Fibroblast of lung (primary cell): ENCODE measurements at regions not wholly inside any gene's neighbourhood (a gene's known extent, or its start where the extent isn't known, plus 50 kb on each side); places are given as distances from the start of the nearest gene placed in this dataset.

Experiments used
- DNase-seq, 2 donors: peaks; one replicate each; pipeline versions ENCODE4 v3.0.0 to v3.0.0-alpha.2; 2010; ENCODE audit warnings: low read depth in 2 of 2
- H2AFZ ChIP-seq: 2 replicates; pipeline ENCODE4 v1.5.1; 2012; ENCODE audit warnings: low read length, control low read depth, inconsistent platforms
- H3K27ac ChIP-seq: 2 replicates; pipeline ENCODE4 v1.5.1; 2011; ENCODE audit warnings: low read length, control low read depth; ENCODE audit not compliant: insufficient read depth
- H3K27me3 ChIP-seq: 2 replicates; pipeline ENCODE4 v1.5.1; 2011; ENCODE audit warnings: mild to moderate bottlenecking, low read length; ENCODE audit not compliant: control insufficient read depth, insufficient read depth
- H3K36me3 ChIP-seq: 2 replicates; pipeline ENCODE4 v1.5.1; 2011; ENCODE audit warnings: low read length; ENCODE audit not compliant: control insufficient read depth, insufficient read depth
- H3K4me1 ChIP-seq: 2 replicates; pipeline ENCODE4 v1.5.1; 2011; ENCODE audit warnings: low read length; ENCODE audit not compliant: control insufficient read depth, insufficient read depth; ENCODE audit errors: extremely low read depth
- H3K4me2 ChIP-seq: 2 replicates; pipeline ENCODE4 v1.5.1; 2011; ENCODE audit warnings: low read length, control low read depth; ENCODE audit not compliant: insufficient read depth; ENCODE audit errors: extremely low read depth
- H3K4me3 ChIP-seq, 4 experiments: fragments of 200-600 bp in 1 of 4; sonication (generic) in 1 of 4; replicated peaks in 1 of 4; 2 replicates each; pipeline ENCODE4 v1.5.1; 2011 to 2016; ENCODE audit warnings: low read length in 4 of 4, low read depth in 3 of 4, mild to moderate bottlenecking in 3 of 4, control low read depth in 2 of 4, inconsistent platforms in 1 of 4, mixed read lengths in 1 of 4; ENCODE audit not compliant: insufficient read depth in 1 of 4; ENCODE audit errors: control extremely low read depth in 1 of 4
- H3K79me2 ChIP-seq: 2 replicates; pipeline ENCODE4 v1.5.1; 2012; ENCODE audit warnings: mild to moderate bottlenecking, low read length, inconsistent platforms; ENCODE audit not compliant: control insufficient read depth, insufficient read depth
- H3K9ac ChIP-seq: 2 replicates; pipeline ENCODE4 v1.5.1; 2011; ENCODE audit warnings: mild to moderate bottlenecking, low read length, control low read depth; ENCODE audit not compliant: insufficient read depth
- H3K9me3 ChIP-seq: 2 replicates; pipeline ENCODE4 v1.5.1; 2012; ENCODE audit warnings: low read depth, low read length; ENCODE audit not compliant: control insufficient read depth, insufficient read depth
- H4K20me1 ChIP-seq: 2 replicates; pipeline ENCODE4 v1.5.1; 2011; ENCODE audit warnings: low read length; ENCODE audit not compliant: control insufficient read depth, insufficient read depth; ENCODE audit errors: extremely low read depth
- CTCF ChIP-seq, 2 donors: IDR thresholded peaks in 1 of 2; conservative IDR thresholded peaks in 1 of 2; 1 replicate in 1 of 2; 2 replicates in 1 of 2; pipeline ENCODE4 v1.5.1; 2011 to 2012; ENCODE audit warnings: low read length in 2 of 2, control low read depth in 1 of 2, inconsistent platforms in 1 of 2, low read depth in 1 of 2, mild to moderate bottlenecking in 1 of 2
- EZH2 ChIP-seq: IDR thresholded peaks from 2 replicates; pipeline ENCODE4 v1.5.1; 2012; ENCODE audit warnings: low read length, control low read depth, mild to moderate bottlenecking; ENCODE audit errors: missing control alignments

GRCh38 chr13:79830945-79831344 is 350.0 kb downstream of the NDFIP2 start:
- Histone ChIP-seq H3K4me2 (no peak overlapping the region), H3K27ac (no peak overlapping the region), H3K79me2 (no peaks in the 10 kb centered on the region), H3K4me3 (no peak overlapping the region), H3K36me3 (no peaks in the 10 kb centered on the region), H3K27me3 (no peaks in the 10 kb centered on the region), H3K9ac (no peak overlapping the region), H3K9me3 (no peaks in the 10 kb centered on the region), H4K20me1 (no peaks in the 10 kb centered on the region), H2AFZ (no peak overlapping the region), H3K4me1 (no peaks in the 10 kb centered on the region)
- no peak for DNase-seq
- no peak for TF ChIP-seq EZH2
- no peak for TF ChIP-seq CTCF (conservative IDR thresholded peaks at IDR 0.05 in 1 of 2, IDR thresholded peaks at IDR 0.05 in 1 of 2; ENCODE audit: low read depth in 1 of 2, low read length in 2 of 2)

- TF ChIP-seq CTCF (conservative IDR thresholded peaks at IDR 0.05 in 1 of 2, IDR thresholded peaks at IDR 0.05 in 1 of 2; ENCODE audit: low read depth in 1 of 2, low read length in 2 of 2) = no peak
- no peak for TF ChIP-seq EZH2
- H3K27me3 ChIP-seq = no peaks in the 10 kb centered on the region
- H3K4me2 ChIP-seq = no peak overlapping the region
- no peaks in the 10 kb centered on the region for H3K79me2 ChIP-seq
- H4K20me1 ChIP-seq = no peaks in the 10 kb centered on the region
- DNase-seq = no peak
- no peak overlapping the region for H3K4me3 ChIP-seq
- H3K36me3 ChIP-seq = no peaks in the 10 kb centered on the region
- H3K9ac ChIP-seq = no peak overlapping the region
- no peaks in the 10 kb centered on the region for H3K4me1 ChIP-seq
- no peak overlapping the region for H3K27ac ChIP-seq
- H2AFZ ChIP-seq = no peak overlapping the region
- H3K9me3 ChIP-seq = no peaks in the 10 kb centered on the region
Observed at GRCh38 chr13:79830426-79830825, 349.5 kb downstream of the NDFIP2 start.

GRCh38 chr13:79829880-79830279 is 348.9 kb downstream of the NDFIP2 start:
- no peak overlapping the region for H3K27ac ChIP-seq
- H3K36me3 ChIP-seq = no peaks in the 10 kb centered on the region
- no peaks in the 10 kb centered on the region for H3K9me3 ChIP-seq
- no peaks in the 10 kb centered on the region for H3K79me2 ChIP-seq
- no peak for TF ChIP-seq CTCF (conservative IDR thresholded peaks at IDR 0.05 in 1 of 2, IDR thresholded peaks at IDR 0.05 in 1 of 2; ENCODE audit: low read depth in 1 of 2, low read length in 2 of 2)
- TF ChIP-seq EZH2 = no peak
- no peak overlapping the region for H2AFZ ChIP-seq
- no peak overlapping the region for H3K4me3 ChIP-seq
- no peak overlapping the region for H3K4me2 ChIP-seq
- no peaks in the 10 kb centered on the region for H3K27me3 ChIP-seq
- H4K20me1 ChIP-seq = no peaks in the 10 kb centered on the region
- H3K9ac ChIP-seq = no peak overlapping the region
- H3K4me1 ChIP-seq = no peaks in the 10 kb centered on the region
- DNase-seq = no peak
